Calu3 (cell line): ENCODE measurements at regions not wholly inside any gene's neighbourhood (a gene's known extent, or its start where the extent isn't known, plus 50 kb on each side); places are given as distances from the start of the nearest gene placed in this dataset.

Experiments used
- BruUV-seq: library from RNA; stranded (reverse); fragments of 400-500 nt; replicated peaks from 2 replicates; lab custom pipeline; 2021; lab: Mats Ljungman, UMichigan
- CTCF ChIA-PET: fragments of 300-600 bp; sonication (Branson Sonifier 250); formaldehyde crosslinking; loops from one replicate; lab custom pipeline; 2022; ENCODE audit warnings: antibody characterized with exemption; lab: Charles Lee
- DNase-seq: peaks from one replicate; pipeline ENCODE4 v3.0.0; 2022
- H3K27ac Mint-ChIP-seq: one replicate; pipeline ENCODE4 v1.8.0; 2022; ENCODE audit warnings: mixed read lengths; ENCODE audit not compliant: unreplicated experiment
- H3K27me3 Mint-ChIP-seq: one replicate; pipeline ENCODE4 v1.8.0; 2022; ENCODE audit warnings: mixed read lengths; ENCODE audit not compliant: unreplicated experiment
- H3K36me3 Mint-ChIP-seq: one replicate; pipeline ENCODE4 v1.8.0; 2022; ENCODE audit warnings: mild to moderate bottlenecking, moderate library complexity, mixed read lengths; ENCODE audit not compliant: insufficient read depth, unreplicated experiment
- H3K4me1 Mint-ChIP-seq: one replicate; pipeline ENCODE4 v1.8.0; 2022; ENCODE audit warnings: mild to moderate bottlenecking, low read depth, mixed read lengths; ENCODE audit not compliant: unreplicated experiment
- H3K4me3 Mint-ChIP-seq: one replicate; pipeline ENCODE4 v1.8.0; 2022; ENCODE audit warnings: mild to moderate bottlenecking, low read depth, moderate library complexity, mixed read lengths; ENCODE audit not compliant: unreplicated experiment
- H3K9me3 Mint-ChIP-seq: one replicate; pipeline ENCODE4 v1.8.0; 2022; ENCODE audit warnings: low read depth, mixed read lengths; ENCODE audit not compliant: unreplicated experiment
- CTCF ChIP-seq: fragments of 200-600 bp; IDR thresholded peaks from one replicate; pipeline ENCODE4 v1.8.0; 2022; ENCODE audit warnings: antibody characterized with exemption; ENCODE audit not compliant: unreplicated experiment
- intact Hi-C: fragments of 100-400 bp; cut with micrococcal nuclease; formaldehyde crosslinking; loops from one replicate; pipeline ENCODE4 v1.10.0; 2022; ENCODE audit not compliant: unreplicated experiment

- TF ChIP-seq CTCF = no peak
- no peaks in the 10 kb centered on the region for H3K27me3 Mint-ChIP-seq
- CTCF ChIA-PET = no interaction called here
- intact Hi-C loops = no loop called here
- H3K27ac Mint-ChIP-seq = no peak overlapping the region
- no peak overlapping the region for H3K4me3 Mint-ChIP-seq
- H3K4me1 Mint-ChIP-seq = no peaks in the 10 kb centered on the region
- no peaks in the 10 kb centered on the region for H3K36me3 Mint-ChIP-seq
- DNase-seq = no peak
- peaks cover 17% of the 10 kb centered on the region for H3K9me3 Mint-ChIP-seq
- BruUV-seq = no TSS peak
These were observed 464.9 kb downstream of the EIPR1 start for GRCh38 chr2:2912731-2913130.

GRCh38 chr2:2912293-2912692, 465.3 kb downstream of the EIPR1 start:
- Mint-ChIP-seq H3K36me3 (no peaks in the 10 kb centered on the region), H3K27me3 (no peaks in the 10 kb centered on the region), H3K27ac (no peak overlapping the region), H3K4me1 (no peaks in the 10 kb centered on the region), H3K4me3 (no peak overlapping the region), H3K9me3 (peaks cover 17% of the 10 kb centered on the region)
- CTCF ChIA-PET = no interaction called here
- intact Hi-C loops = no loop called here
- no peak for DNase-seq
- no TSS peak for BruUV-seq
- no peak for TF ChIP-seq CTCF

- TF ChIP-seq CTCF = no peak
- BruUV-seq = no TSS peak
- Mint-ChIP-seq H3K36me3 (no peaks in the 10 kb centered on the region), H3K27ac (no peak overlapping the region), H3K4me1 (no peaks in the 10 kb centered on the region), H3K4me3 (no peak overlapping the region), H3K27me3 (no peaks in the 10 kb centered on the region), H3K9me3 (peaks cover 12% of the 10 kb centered on the region)
- CTCF ChIA-PET = no interaction called here
- DNase-seq = no peak
- intact Hi-C loops = no loop called here
These were observed 467.4 kb downstream of the EIPR1 start for GRCh38 chr2:2910259-2910658.

GRCh38 chr2:2909086-2910035, 468.3 kb downstream of the EIPR1 start:
- no TSS peak for BruUV-seq
- Mint-ChIP-seq H3K4me1 (no peaks in the 10 kb centered on the region), H3K4me3 (no peak overlapping the region), H3K36me3 (no peaks in the 10 kb centered on the region), H3K9me3 (peaks cover 7% of the 10 kb centered on the region), H3K27me3 (no peaks in the 10 kb centered on the region), H3K27ac (no peak overlapping the region)
- no peak for DNase-seq
- intact Hi-C loops = no loop called here
- CTCF ChIA-PET = no interaction called here
- no peak for TF ChIP-seq CTCF
